K562 (cell line): ENCODE measurements at regions not wholly inside any gene's neighbourhood (a gene's known extent, or its start where the extent isn't known, plus 50 kb on each side); places are given as distances from the start of the nearest gene placed in this dataset.

ENCODE experiments used
- ATAC-seq: fragments of 200-7000 bp; cut with Tn5 transposase; 3 replicates; pipeline ENCODE4 v1.9.1; 2020; ENCODE audit warnings: moderate library complexity
- BruUV-seq: library from RNA; stranded (reverse); fragments of 400-500 nt; replicated peaks from 2 replicates; lab custom pipeline; 2021; lab: Mats Ljungman, UMichigan
- CTCF ChIA-PET: fragments of 300-600 bp; formaldehyde crosslinking; extraction: SDS; loops from one replicate; lab custom pipeline; 2021; ENCODE audit warnings: low intra/inter-chr PET ratio; lab: Yijun Ruan, JAX
- POLR2A ChIA-PET: fragments of 300-600, 350-650 bp; sonication (Branson Sonifier 250); formaldehyde crosslinking; extraction: SDS; loops from one replicate; lab custom pipeline; 2021; ENCODE audit warnings: antibody characterized with exemption, inconsistent platforms; lab: Yijun Ruan, JAX
- DNase-seq, 4 experiments: peaks; one replicate each; pipeline versions ENCODE4 v3.0.0 to v3.0.0-alpha.2; 2011 to 2018; ENCODE audit warnings: low spot score in 3 of 4, mixed read lengths in 3 of 4; ENCODE audit errors: extremely low read depth in 1 of 4
- FAIRE-seq: peaks from 2 replicates; lab custom pipeline; 2011; peaks lifted over from hg19 to GRCh38; lab: Jason Lieb, UNC
- H2AFZ ChIP-seq: 2 replicates; pipeline ENCODE4 v1.6.0; 2011; ENCODE audit warnings: low read depth, low read length, control low read depth, inconsistent platforms
- H3K27ac ChIP-seq: fragments of 200-600 bp; 3 replicates; pipeline ENCODE4 v1.8.0; 2011; ENCODE audit warnings: low read depth, mild to moderate bottlenecking, control low read depth, inconsistent platforms, low read length, moderate library complexity, mixed read lengths; ENCODE audit errors: extremely low read depth
- H3K27me3 ChIP-seq, 2 experiments: fragments of 300-600 bp in 1 of 2; 2 replicates in 1 of 2; 3 replicates in 1 of 2; pipeline versions ENCODE4 v1.6.0 to v1.8.0; 2011; ENCODE audit warnings: inconsistent platforms in 2 of 2, low read length in 2 of 2, mild to moderate bottlenecking in 1 of 2, mixed read lengths in 1 of 2, moderate library complexity in 1 of 2; ENCODE audit not compliant: control insufficient read depth in 2 of 2, insufficient read depth in 2 of 2
- H3K36me3 ChIP-seq: fragments of 300-600 bp; 3 replicates; pipeline ENCODE4 v1.8.0; 2011; ENCODE audit warnings: mild to moderate bottlenecking, low read length, inconsistent platforms; ENCODE audit not compliant: control insufficient read depth, insufficient read depth
- H3K4me1 ChIP-seq, 2 experiments: fragments of 200-600 bp in 1 of 2; replicated peaks in 1 of 2; 2 replicates in 1 of 2; 3 replicates in 1 of 2; pipeline versions ENCODE4 v1.5.1 to v1.8.0; 2011; ENCODE audit warnings: inconsistent platforms in 2 of 2, low read length in 2 of 2, mild to moderate bottlenecking in 1 of 2, mixed read lengths in 1 of 2, moderate library complexity in 1 of 2; ENCODE audit not compliant: control insufficient read depth in 2 of 2, insufficient read depth in 2 of 2
- H3K4me2 ChIP-seq: 2 replicates; pipeline ENCODE4 v1.6.1; 2011; ENCODE audit warnings: low read length, control low read depth, inconsistent platforms, mixed read lengths; ENCODE audit not compliant: insufficient read depth
- H3K4me3 ChIP-seq: fragments of 200-600 bp; sonication (generic), shearing (Covaris generic); 2 replicates; pipeline ENCODE4 v1.5.1; 2016; ENCODE audit warnings: control low read depth, inconsistent platforms
- H3K79me2 ChIP-seq: fragments of 200-600 bp; 3 replicates; pipeline ENCODE4 v1.8.0; 2011; ENCODE audit warnings: low read length, inconsistent platforms; ENCODE audit not compliant: control insufficient read depth, insufficient read depth
- H3K9ac ChIP-seq, 2 experiments: 2 replicates each; pipeline versions ENCODE4 v1.6.0 to v1.6.1; 2011; ENCODE audit warnings: low read depth in 2 of 2, low read length in 2 of 2, control low read depth in 1 of 2, inconsistent platforms in 1 of 2, mild to moderate bottlenecking in 1 of 2, mixed read lengths in 1 of 2; ENCODE audit not compliant: insufficient read depth in 1 of 2
- H3K9me1 ChIP-seq: one replicate; pipeline ENCODE4 v1.6.0; 2011; ENCODE audit warnings: inconsistent platforms, mild to moderate bottlenecking, low read length, moderate library complexity; ENCODE audit not compliant: control insufficient read depth, insufficient read depth
- H3K9me3 ChIP-seq: replicated peaks from 2 replicates; pipeline ENCODE4 v1.5.1; 2011; ENCODE audit warnings: low read depth, low read length, inconsistent platforms; ENCODE audit not compliant: control insufficient read depth, insufficient read depth
- H4K20me1 ChIP-seq: replicated peaks from 2 replicates; pipeline ENCODE4 v1.6.1; 2011; ENCODE audit warnings: low read length, inconsistent platforms, mixed read lengths; ENCODE audit not compliant: control insufficient read depth, insufficient read depth
- CREB3L1 ChIP-seq: fragments of 450-650 bp; IDR thresholded peaks from 2 replicates; pipeline ENCODE4 v1.6.1; 2014; ENCODE audit warnings: low read depth, mild to moderate bottlenecking, moderate library complexity, borderline replicate concordance
- CTBP1 ChIP-seq: fragments of 450-650 bp; IDR thresholded peaks from 2 replicates; pipeline ENCODE4 v1.6.1; 2016; ENCODE audit warnings: borderline replicate concordance
- ETV6 ChIP-seq, 3 experiments: fragments of 150-350 bp in 1 of 3; sonication (generic) in 1 of 3; formaldehyde crosslinking in 1 of 3; IDR thresholded peaks; 2 replicates each; pipeline versions ENCODE4 v1.6.1 to v1.8.0; 2014 to 2022; ENCODE audit warnings: borderline replicate concordance in 2 of 3, low read depth in 2 of 3, antibody characterized with exemption in 1 of 3, low read length in 1 of 3, mild to moderate bottlenecking in 1 of 3, missing genetic modification reagents in 1 of 3
- KDM2B ChIP-seq: fragments of 250-450 bp; sonication (Bioruptor Pico); IDR thresholded peaks from 2 replicates; pipeline ENCODE4 v1.8.0; 2021; ENCODE audit warnings: mild to moderate bottlenecking, moderate library complexity
- SNIP1 ChIP-seq: fragments of 450-650 bp; IDR thresholded peaks from 2 replicates; pipeline ENCODE4 v1.7.1; 2017; ENCODE audit warnings: low read depth, mild to moderate bottlenecking
- ZNF316 ChIP-seq: fragments of 450-650 bp; IDR thresholded peaks from 2 replicates; pipeline ENCODE4 v1.6.1; 2016
- ZNF354B ChIP-seq: fragments of 250-450 bp; sonication (Bioruptor Pico); IDR thresholded peaks from 2 replicates; pipeline ENCODE4 v1.4.0; 2020
- ZNF695 ChIP-seq: fragments of 450-650 bp; formaldehyde crosslinking; IDR thresholded peaks from 2 replicates; pipeline ENCODE4 v1.4.0; 2020; ENCODE audit warnings: mild to moderate bottlenecking, moderate library complexity
- WGBS: fragments of 100-300 bp; shearing (Covaris generic); methylation state at CpG from one replicate; pipeline ENCODE4 v1.1.6; 2016; ENCODE audit warnings: low coverage, mixed read lengths; ENCODE audit not compliant: insufficient coverage; ENCODE audit errors: missing lambda C conversion rate; 5-methylcytosine and 5-hydroxymethylcytosine counted together
- in situ Hi-C: fragments of 300-500 bp; cut with MboI; formaldehyde crosslinking; loops from 4 replicates; pipeline ENCODE4 v1.15.0; 2018; ENCODE audit warnings: inconsistent platforms, mixed read lengths
- intact Hi-C: fragments of 100-400 bp; cut with micrococcal nuclease; formaldehyde crosslinking; loops from 2 replicates; pipeline ENCODE4 v1.14.2; 2022

DNA sequence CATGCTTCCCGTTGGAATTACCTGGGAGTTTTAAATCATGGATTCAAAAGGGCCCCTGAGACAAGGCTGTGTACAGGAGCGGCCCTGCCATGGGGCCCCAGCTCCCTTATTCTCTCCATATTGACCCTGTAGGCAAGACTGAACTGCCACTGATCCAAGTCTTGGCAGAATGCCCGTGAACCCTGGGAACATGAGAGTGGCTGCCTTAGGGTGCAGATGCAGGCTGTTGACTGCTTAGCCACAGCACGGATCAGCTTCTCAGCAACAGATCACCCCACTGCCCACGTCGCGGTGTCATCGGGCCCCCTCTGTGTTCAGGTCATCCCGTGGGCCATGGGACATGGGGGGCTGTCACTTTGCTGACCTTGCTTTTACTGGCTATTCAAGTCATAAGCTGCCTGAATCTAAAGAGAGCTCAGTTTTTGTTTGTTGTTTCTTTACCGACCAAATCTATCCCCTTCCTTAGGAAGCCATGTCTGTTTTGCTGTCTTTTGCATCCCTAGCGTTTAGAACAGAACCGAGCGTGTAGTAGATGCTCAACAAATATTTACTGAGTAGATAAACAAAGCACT, 83.4 kb downstream of the MATN1 start:
- Histone ChIP-seq H3K4me1 (no peaks in the 10 kb centered on the region), H3K27me3 (peaks cover 31 to 68% of the 10 kb centered on the region in 2 experiments; a peak in 4 of 5 replicates), H2AFZ (no peak overlapping the region), H3K36me3 (no peaks in the 10 kb centered on the region), H3K9me3 (no peaks in the 10 kb centered on the region), H3K4me3 (no peak overlapping the region), H3K9me1 (no peaks in the 10 kb centered on the region), H3K79me2 (no peaks in the 10 kb centered on the region), H3K4me2 (no peak overlapping the region), H4K20me1 (peaks cover 5% of the 10 kb centered on the region; the same call in 1 of the 2 replicates), H3K9ac (no peak overlapping the region), H3K27ac (no peak overlapping the region)
- no TSS peak for BruUV-seq
- DNase-seq (no peak), FAIRE-seq (no peak), ATAC-seq (no peak)
- ChIA-PET CTCF (no interaction called here), POLR2A (interaction anchor here (0.9 kb wide), 1 partner anchor 13 kb away, joined by 3 read pairs; no protein-coding TSS in a partner anchor)
- intact Hi-C loops = no loop called here
- under 1% methylated on average over 13 of the region's 13 CpGs for WGBS
- TF ChIP-seq ZNF354B (CRISPR knock-in tag) (no peak), KDM2B (CRISPR knock-in tag) (no peak), ZNF695 (CRISPR knock-in tag) (no peak), CREB3L1 (no peak), ZNF316 (peak; percentile 51; the same call in 1 of the 2 replicates), ETV6 (IDR thresholded peaks at IDR 0.05; ENCODE audit: borderline replicate concordance in 1 of 2, low read depth in 2 of 2, low read length in 1 of 2) (no peak), ETV6 (CRISPR knock-in tag; IDR thresholded peaks at IDR 0.05; ENCODE audit: borderline replicate concordance) (no peak), SNIP1 (no peak), CTBP1 (no peak)
- in situ Hi-C loops = no loop called here
